ENCODE measurements at regions not wholly inside any gene's neighbourhood (a gene's known extent, or its start where the extent isn't known, plus 50 kb on each side); places are given as distances from the start of the nearest gene placed in this dataset.
A peak's percentile ranks its signal among the peaks of the same experiment; 100 is the strongest.
"Not testable (repeated sequence)": the region's sequence is repeated elsewhere in the genome, so short reads cannot be mapped to it uniquely, and the experiment has no call there.

DNA sequence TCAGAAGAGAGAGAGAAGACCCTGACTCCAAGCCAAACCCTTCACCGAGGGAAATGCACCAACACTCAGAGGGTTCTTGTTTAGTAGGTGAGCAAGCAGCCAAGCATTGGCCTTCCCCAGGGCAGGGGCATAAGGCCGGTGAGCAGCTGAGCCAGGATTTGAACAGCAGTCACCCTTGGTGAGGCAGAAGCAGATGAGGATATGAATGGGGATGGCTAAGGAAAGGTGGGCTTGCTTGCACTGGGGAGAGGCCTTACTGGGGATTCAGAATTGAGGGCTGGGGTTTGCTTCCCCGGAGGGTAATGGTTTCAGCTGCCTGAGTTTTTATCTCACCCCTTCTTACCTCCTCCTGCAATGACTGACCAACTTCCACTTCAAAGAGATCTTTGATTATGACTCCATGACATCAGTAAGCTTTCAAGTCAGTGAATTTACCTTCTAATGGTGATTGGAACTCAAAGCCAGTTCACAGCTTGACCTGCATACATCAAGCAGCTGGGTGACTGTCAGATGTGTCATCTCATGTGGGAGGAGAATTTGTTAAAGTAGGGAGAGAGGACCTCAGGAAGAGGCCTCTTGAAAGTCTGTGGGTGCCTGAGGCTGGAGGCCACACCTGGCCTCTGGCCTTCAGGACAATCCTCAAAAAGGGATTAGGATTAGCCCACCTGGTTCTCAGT lies 114.5 kb upstream of the PLGLB2 start:
- H3K4me3 ChIP-seq (ENCODE audit: low read length); DNase-seq (ENCODE audit: low read depth, low spot score): not testable (repeated sequence)

DNA sequence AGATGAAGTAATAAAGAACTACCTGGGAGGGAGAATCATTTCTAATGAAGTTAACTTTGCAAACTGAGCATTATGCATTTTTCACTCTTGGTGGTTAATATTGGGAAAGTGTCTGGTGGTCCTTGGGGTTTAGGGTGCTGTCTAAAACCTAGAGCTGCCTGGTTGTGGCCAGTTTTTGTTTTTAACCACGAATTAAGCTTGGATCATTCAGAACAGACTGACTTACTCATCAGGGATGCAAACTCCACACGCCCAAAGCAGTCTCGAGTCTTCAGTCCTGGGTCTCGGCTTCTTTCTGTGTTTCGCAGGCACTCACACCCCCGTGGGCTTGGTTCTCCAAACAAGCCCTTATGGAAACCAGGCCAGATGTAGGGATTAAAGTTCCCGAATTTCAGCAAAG lies 113.8 kb upstream of the PLGLB2 start:
- DNase-seq (ENCODE audit: low read depth, low spot score), result not testable (repeated sequence)

GRCh38 chr2:87634971-87635650 lies 112.8 kb upstream of the PLGLB2 start:
- H3K4me3 ChIP-seq (ENCODE audit: low read length); DNase-seq (ENCODE audit: low read depth, low spot score): not testable (repeated sequence)

More for the DNA sequence above, 113.8 kb upstream of the PLGLB2 start:
- not testable (repeated sequence) for H3K4me3 ChIP-seq (ENCODE audit: low read length)

DNA sequence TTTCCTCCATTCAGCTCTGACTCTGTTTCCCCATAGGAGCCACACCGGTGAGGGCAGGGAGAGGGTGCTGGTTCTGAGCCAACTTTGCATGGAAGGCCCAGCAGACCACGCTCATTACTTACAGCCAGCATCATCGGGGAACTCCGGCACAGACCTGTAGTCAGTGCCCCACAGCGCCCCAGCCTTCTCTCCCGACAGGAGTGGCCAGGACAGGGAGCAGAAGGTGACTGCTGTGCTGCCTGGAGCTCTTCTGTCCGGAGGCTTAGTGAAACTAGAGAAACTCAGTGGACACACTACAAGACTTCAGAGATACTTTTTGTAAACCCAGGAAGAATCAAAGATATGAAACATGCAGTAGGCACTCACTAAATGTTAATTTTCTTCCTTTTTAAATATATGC lies 111.6 kb upstream of the PLGLB2 start:
- not testable (repeated sequence) for DNase-seq (ENCODE audit: low read depth, low spot score); H3K4me3 ChIP-seq (ENCODE audit: low read length)

GRCh38 chr2:87636735-87637134 lies 111.2 kb upstream of the PLGLB2 start:
- DNase-seq (ENCODE audit: low read depth, low spot score); H3K4me3 ChIP-seq (ENCODE audit: low read length): not testable (repeated sequence)

DNA sequence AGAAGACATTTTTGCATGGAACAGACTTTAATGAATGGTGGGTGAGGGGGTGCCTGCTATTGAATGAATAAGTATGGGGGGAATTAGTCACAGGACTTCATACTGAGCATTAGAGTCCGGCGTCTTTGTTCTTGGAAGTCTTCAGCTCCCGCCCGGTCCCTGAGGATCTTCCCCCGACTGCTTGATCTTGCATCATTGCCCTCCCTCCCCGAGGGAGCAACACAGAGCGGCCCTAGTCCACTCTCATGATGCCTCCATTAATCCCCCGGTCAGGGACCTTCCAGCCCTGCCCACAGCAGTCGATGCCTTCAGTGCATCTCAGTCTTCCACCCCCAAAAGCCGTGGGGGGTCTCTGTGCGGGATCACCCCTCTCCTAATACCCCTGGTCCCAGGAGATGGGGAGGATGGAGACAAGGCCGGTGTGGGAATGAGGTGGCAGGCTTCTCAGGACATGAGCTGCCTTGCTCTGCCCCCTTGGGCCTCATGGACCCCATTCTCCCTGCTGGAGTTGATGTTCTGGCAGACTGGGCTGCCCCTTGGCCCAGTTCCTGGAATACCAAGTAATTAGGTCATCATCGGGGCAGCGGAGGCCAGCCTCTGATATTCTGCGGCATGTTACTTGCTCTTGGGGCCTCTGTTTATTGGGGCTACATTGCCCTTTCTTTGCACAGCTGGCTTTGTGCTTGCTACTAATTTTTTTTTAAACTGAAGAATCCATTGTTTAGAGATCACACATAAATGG lies 110.5 kb upstream of the PLGLB2 start:
- DNase-seq (ENCODE audit: low read depth, low spot score); H3K4me3 ChIP-seq (ENCODE audit: low read length): not testable (repeated sequence)

DNA sequence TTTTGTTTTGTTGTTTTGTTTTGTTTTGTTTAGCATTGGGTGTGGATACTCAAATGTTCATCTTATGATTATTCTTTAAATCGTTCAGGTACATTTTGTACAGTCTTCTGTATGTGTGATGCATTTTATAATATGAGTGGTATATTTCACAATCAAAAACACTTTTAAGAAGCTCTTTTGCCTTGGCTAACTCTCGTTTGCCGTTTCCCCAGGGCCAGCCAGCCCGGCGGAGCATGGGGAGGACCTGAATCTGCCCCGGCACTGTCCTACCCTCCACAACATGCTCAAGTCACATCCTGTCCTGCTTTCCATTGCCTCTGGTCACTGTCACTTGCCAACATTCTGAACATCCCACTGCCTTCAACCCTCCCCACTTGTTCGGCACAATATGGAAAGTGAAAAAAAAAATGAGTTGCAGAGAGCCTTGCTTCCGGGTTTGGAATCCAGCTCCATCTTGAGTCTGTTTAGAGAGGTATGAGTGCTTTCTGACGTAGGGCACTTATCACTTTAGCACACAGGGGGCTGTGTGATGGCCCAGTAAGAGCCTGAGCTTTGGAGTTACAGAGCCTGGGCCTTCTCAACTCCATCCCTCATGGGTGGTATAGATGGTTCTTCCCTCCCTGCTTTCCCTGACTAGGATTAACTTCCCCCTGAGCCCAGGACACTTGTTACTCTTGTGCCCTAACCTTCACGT lies 109.6 kb upstream of the PLGLB2 start:
- not testable (repeated sequence) for H3K4me3 ChIP-seq (ENCODE audit: low read length); DNase-seq (ENCODE audit: low read depth, low spot score)

GRCh38 chr2:87638872-87639271 lies 109.0 kb upstream of the PLGLB2 start:
- H3K4me3 ChIP-seq (ENCODE audit: low read length); DNase-seq (ENCODE audit: low read depth, low spot score): not testable (repeated sequence)

GRCh38 chr2:87639801-87640440 lies 108.0 kb upstream of the PLGLB2 start:
- not testable (repeated sequence) for H3K4me3 ChIP-seq (ENCODE audit: low read length); DNase-seq (ENCODE audit: low read depth, low spot score)

DNA sequence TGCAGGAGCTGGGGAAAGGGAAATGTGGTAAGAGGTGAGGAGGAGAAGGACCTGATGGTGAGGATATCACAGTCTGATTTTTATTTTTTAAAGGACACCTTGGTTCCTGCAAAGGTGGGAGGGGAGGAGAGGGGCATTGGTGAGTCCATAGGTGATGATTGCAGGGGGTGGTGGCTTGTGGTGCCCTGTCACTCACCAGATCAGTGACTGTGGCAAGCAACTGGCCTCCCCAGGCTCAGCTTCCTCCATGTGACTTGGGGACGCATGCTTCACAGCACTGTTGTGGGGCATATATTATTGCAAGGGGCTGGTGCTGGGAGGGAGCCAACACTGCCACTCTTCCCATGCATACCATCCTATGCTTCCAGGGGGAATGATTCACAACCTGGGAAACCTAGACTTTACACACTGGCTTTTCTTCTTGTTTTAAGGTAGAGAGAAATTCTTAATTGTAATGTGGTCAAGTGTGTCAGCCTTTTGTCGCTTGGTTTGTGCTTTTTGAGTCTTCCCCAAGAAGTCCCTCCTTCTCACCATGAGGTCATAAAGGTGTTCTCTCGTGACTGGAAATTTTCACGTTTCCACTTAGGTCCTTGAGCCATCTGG lies 106.8 kb upstream of the PLGLB2 start:
- not testable (repeated sequence) for H3K4me3 ChIP-seq (ENCODE audit: low read length); DNase-seq (ENCODE audit: low read depth, low spot score)

GRCh38 chr2:87643165-87643564 lies 104.7 kb upstream of the PLGLB2 start:
- not testable (repeated sequence) for DNase-seq (ENCODE audit: low read depth, low spot score); H3K4me3 ChIP-seq (ENCODE audit: low read length)

- H3K4me3 ChIP-seq (ENCODE audit: low read length), result not testable (repeated sequence)
- DNase-seq (ENCODE audit: low read depth, low spot score), result peak; percentile 5
Observed at GRCh38 chr2:87647737-87648498, 100.0 kb upstream of the PLGLB2 start.

DNA sequence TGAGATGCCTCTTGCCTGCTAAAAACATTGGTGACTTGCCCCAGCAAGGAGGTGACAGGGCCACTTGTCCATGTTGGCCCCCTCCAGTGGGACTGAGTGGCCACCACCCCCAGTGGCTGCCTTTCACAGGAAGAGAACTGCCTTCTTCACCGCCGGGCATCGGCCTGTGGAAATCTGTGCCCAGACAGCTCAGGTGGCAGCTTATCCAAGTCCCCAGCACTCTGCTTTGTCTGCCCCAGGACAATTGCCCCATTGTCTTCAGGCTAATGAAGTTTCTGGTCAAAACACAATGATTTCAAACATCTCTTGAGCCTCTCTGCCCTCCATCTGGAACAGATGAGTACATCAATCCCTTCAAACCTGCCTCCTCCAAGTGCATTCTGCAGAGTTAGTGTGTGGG lies 99.1 kb upstream of the PLGLB2 start:
- DNase-seq (ENCODE audit: low read depth, low spot score); H3K4me3 ChIP-seq (ENCODE audit: low read length): not testable (repeated sequence)

DNA sequence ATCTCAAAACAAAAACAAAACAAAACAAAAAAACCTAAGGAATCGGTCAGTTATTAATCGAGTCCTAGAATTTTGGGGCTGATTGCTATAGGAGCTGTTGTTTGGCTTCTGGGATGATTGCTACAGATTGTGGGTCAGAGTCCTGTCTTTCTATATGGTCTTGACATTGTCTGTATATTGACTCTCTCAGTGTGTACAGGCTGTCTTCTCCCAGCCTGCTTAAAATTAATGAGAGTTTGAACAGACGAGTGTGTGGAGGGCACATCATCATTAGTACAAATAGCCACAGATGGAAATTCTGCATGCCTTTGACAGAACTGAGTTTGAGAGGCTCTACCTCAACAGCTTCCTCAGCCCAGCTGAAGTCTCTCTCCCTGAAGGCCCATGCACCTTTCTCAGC lies 98.0 kb upstream of the PLGLB2 start:
- not testable (repeated sequence) for H3K4me3 ChIP-seq (ENCODE audit: low read length); DNase-seq (ENCODE audit: low read depth, low spot score)

DNA sequence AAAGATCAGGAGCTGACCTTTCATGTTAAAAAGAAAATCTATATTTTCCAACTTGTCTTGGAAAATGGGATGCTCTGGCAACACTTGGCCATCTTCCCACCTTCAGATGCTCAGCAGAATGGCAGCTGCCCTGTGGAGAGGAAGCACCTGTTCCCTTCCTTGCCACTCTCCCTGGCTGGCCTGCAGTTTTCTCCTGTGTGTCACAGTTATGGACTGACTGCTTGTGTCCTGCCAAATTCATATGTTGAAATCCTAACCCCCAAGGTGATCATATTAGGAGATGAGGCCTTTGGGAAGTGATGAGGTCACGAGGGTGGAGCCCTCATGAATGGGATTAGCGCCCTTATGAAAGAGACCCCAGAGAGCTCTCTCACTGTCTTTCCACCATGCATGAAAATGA lies 97.0 kb upstream of the PLGLB2 start:
- H3K4me3 ChIP-seq (ENCODE audit: low read length); DNase-seq (ENCODE audit: low read depth, low spot score): not testable (repeated sequence)

GRCh38 chr2:87651589-87651988 lies 96.3 kb upstream of the PLGLB2 start:
- not testable (repeated sequence) for H3K4me3 ChIP-seq (ENCODE audit: low read length); DNase-seq (ENCODE audit: low read depth, low spot score)

DNA sequence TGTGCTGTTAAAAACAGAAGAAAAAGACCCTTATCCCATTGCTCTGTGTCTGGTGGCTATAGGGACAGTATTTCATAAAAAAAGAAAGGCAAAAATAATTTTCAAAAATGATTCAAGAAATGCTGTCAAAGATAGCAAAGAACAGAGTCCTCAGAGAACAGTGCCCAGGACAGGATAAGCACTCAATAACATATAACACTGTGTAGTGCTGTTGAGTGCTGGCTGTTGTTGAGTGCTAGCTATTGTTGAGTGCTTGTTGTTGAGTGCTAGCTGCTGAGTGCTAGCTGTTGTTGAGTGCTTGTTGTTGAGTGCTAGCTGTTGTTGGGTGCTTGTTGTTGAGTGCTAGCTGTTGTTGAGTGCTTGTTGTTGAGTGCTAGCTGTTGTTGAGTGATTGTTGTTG lies 94.5 kb upstream of the PLGLB2 start:
- not testable (repeated sequence) for DNase-seq (ENCODE audit: low read depth, low spot score); H3K4me3 ChIP-seq (ENCODE audit: low read length)

Measured in Jurkat, Clone E6-1 (cell line).